HepG2 (cell line): ENCODE measurements at regions not wholly inside any gene's neighbourhood (a gene's known extent, or its start where the extent isn't known, plus 50 kb on each side); places are given as distances from the start of the nearest gene placed in this dataset.

Experiments
- ATAC-seq: fragments of 200-7000 bp; cut with Tn5 transposase; 3 replicates; pipeline ENCODE4 v1.9.1; 2020; ENCODE audit warnings: mild to moderate bottlenecking, moderate library complexity
- BruUV-seq: library from RNA; stranded (reverse); fragments of 400-500 nt; replicated peaks from 2 replicates; lab custom pipeline; 2021; lab: Mats Ljungman, UMichigan
- CTCF ChIA-PET: fragments of 300-600 bp; formaldehyde crosslinking; extraction: SDS; loops from one replicate; lab custom pipeline; 2021; ENCODE audit warnings: low total read pairs, inconsistent platforms, low intra/inter-chr PET ratio; lab: Yijun Ruan, JAX
- POLR2A ChIA-PET: fragments of 350-600 bp; sonication (Branson Sonifier 250); formaldehyde crosslinking; loops from one replicate; lab custom pipeline; 2020; ENCODE audit warnings: antibody characterized with exemption, inconsistent platforms; lab: Yijun Ruan, JAX
- DNase-seq: peaks from one replicate; pipeline ENCODE4 v3.0.0-alpha.2; 2015; ENCODE audit warnings: low spot score
- FAIRE-seq: peaks from 3 replicates; lab custom pipeline; 2011; peaks lifted over from hg19 to GRCh38; lab: Jason Lieb, UNC
- H2AFZ ChIP-seq: one replicate; pipeline ENCODE4 v1.6.1; 2011; ENCODE audit warnings: low read length, inconsistent platforms
- H3K27ac ChIP-seq: fragments of 300-600 bp; 3 replicates; pipeline ENCODE4 v1.8.0; 2011; ENCODE audit warnings: mixed run types, mild to moderate bottlenecking, mixed read lengths, low read length, inconsistent platforms; ENCODE audit not compliant: insufficient read depth; ENCODE audit errors: extremely low read length
- H3K27me3 ChIP-seq, 2 experiments: fragments of 200-600 bp in 1 of 2; 2 replicates in 1 of 2; 3 replicates in 1 of 2; pipeline versions ENCODE4 v1.6.0 to v1.8.0; 2011; ENCODE audit warnings: low read length in 2 of 2, mild to moderate bottlenecking in 2 of 2, moderate library complexity in 2 of 2, inconsistent platforms in 1 of 2; ENCODE audit not compliant: insufficient read depth in 2 of 2, control insufficient read depth in 1 of 2
- H3K36me3 ChIP-seq, 2 experiments: fragments of 200-600 bp in 1 of 2; replicated peaks in 1 of 2; 2 replicates in 1 of 2; 3 replicates in 1 of 2; pipeline versions ENCODE4 v1.5.1 to v1.8.0; 2011; ENCODE audit warnings: low read length in 2 of 2, inconsistent platforms in 1 of 2; ENCODE audit not compliant: insufficient read depth in 2 of 2, control insufficient read depth in 1 of 2
- H3K4me1 ChIP-seq: 2 replicates; pipeline ENCODE4 v1.5.1; 2012; ENCODE audit warnings: low read length, inconsistent platforms; ENCODE audit not compliant: insufficient read depth
- H3K4me2 ChIP-seq: 2 replicates; pipeline ENCODE4 v1.6.0; 2011; ENCODE audit warnings: low read depth, low read length, inconsistent platforms
- H3K4me3 ChIP-seq, 3 experiments: fragments of 200-600 bp in 1 of 3; sonication (generic), shearing (Covaris generic) in 1 of 3; replicated peaks in 1 of 3; 2 replicates each; pipeline ENCODE4 v1.5.1; 2011 to 2016; ENCODE audit warnings: low read length in 3 of 3, inconsistent platforms in 2 of 3, low read depth in 2 of 3, mild to moderate bottlenecking in 2 of 3, control low read depth in 1 of 3, mixed read lengths in 1 of 3; ENCODE audit not compliant: insufficient read depth in 1 of 3
- H3K79me2 ChIP-seq: one replicate; pipeline ENCODE4 v1.6.1; 2011; ENCODE audit warnings: low read length, inconsistent platforms; ENCODE audit not compliant: insufficient read depth
- H3K9ac ChIP-seq: 2 replicates; pipeline ENCODE4 v1.6.0; 2011; ENCODE audit warnings: mild to moderate bottlenecking, low read depth, low read length, inconsistent platforms; ENCODE audit not compliant: insufficient read depth
- H3K9me3 ChIP-seq: 2 replicates; pipeline ENCODE4 v1.5.1; 2012; ENCODE audit warnings: mild to moderate bottlenecking, low read length
- H4K20me1 ChIP-seq: 2 replicates; pipeline ENCODE4 v1.6.0; 2011; ENCODE audit warnings: inconsistent platforms, mild to moderate bottlenecking, low read length, moderate library complexity; ENCODE audit not compliant: insufficient read depth
- CC2D1A ChIP-seq: sonication (generic); formaldehyde crosslinking; IDR thresholded peaks from 2 replicates; pipeline ENCODE4 v1.8.1; 2023; ENCODE audit warnings: mild to moderate bottlenecking, missing genetic modification reagents
- HNF4G ChIP-seq, 2 experiments: sonication (generic) in 1 of 2; formaldehyde crosslinking in 1 of 2; IDR thresholded peaks; 2 replicates each; pipeline versions ENCODE4 v1.4.0 to v1.6.1; 2011 to 2020; ENCODE audit warnings: borderline replicate concordance in 2 of 2, low read depth in 2 of 2, mild to moderate bottlenecking in 2 of 2, low read length in 1 of 2, missing genetic modification reagents in 1 of 2, moderate library complexity in 1 of 2
- KDM1A ChIP-seq: IDR thresholded peaks from 2 replicates; pipeline ENCODE4 v1.6.1; 2016; ENCODE audit warnings: missing compliant biosample characterization
- KDM5B ChIP-seq: sonication (generic); formaldehyde crosslinking; IDR thresholded peaks from 2 replicates; pipeline ENCODE4 v1.4.0; 2020; ENCODE audit warnings: missing genetic modification reagents, mild to moderate bottlenecking, borderline replicate concordance
- SRSF4 ChIP-seq: fragments of 200-400 bp; formaldehyde crosslinking; IDR thresholded peaks from one replicate; pipeline ENCODE4 v1.6.1; 2018; ENCODE audit warnings: mild to moderate bottlenecking, low read depth, low read length, moderate library complexity; ENCODE audit not compliant: poor library complexity, severe bottlenecking
- ZFP36L2 ChIP-seq: sonication (generic); formaldehyde crosslinking; IDR thresholded peaks from 2 replicates; pipeline ENCODE4 v1.4.0; 2020; ENCODE audit warnings: missing genetic modification reagents
- ZNF629 ChIP-seq: sonication (generic); formaldehyde crosslinking; conservative IDR thresholded peaks from 2 replicates; pipeline ENCODE4 v1.5.0; 2020; ENCODE audit warnings: missing genetic modification reagents
- ZNF850 ChIP-seq: sonication (generic); formaldehyde crosslinking; conservative IDR thresholded peaks from 2 replicates; pipeline ENCODE4 v1.9.0; 2021; ENCODE audit warnings: mild to moderate bottlenecking, missing genetic modification reagents
- WGBS: methylation state at CpG from one replicate; pipeline ENCODE4 v1.1.6; 2017; ENCODE audit warnings: low lambda C conversion rate; 5-methylcytosine and 5-hydroxymethylcytosine counted together
- in situ Hi-C: cut with HindIII; loops from 2 replicates; pipeline ENCODE4 v1.10.0; 2017; ENCODE audit warnings: low pct_unique_long_range_greater_than_20kb; ENCODE audit not compliant: extremely low pct_ligation_motif_present
- intact Hi-C: fragments of 100-400 bp; cut with micrococcal nuclease; formaldehyde crosslinking; loops from one replicate; pipeline ENCODE4 v1.10.0; 2022; ENCODE audit not compliant: unreplicated experiment
- TF ChIP-seq, protein P1 (sequence below): sonication (generic); formaldehyde crosslinking; IDR thresholded peaks from 2 replicates; pipeline ENCODE4 v1.8.0; 2022; ENCODE audit warnings: mild to moderate bottlenecking, missing genetic modification reagents, borderline replicate concordance
- TF ChIP-seq, protein P2 (sequence below): sonication (generic); formaldehyde crosslinking; conservative IDR thresholded peaks from 2 replicates; pipeline ENCODE4 v1.8.0; 2022; ENCODE audit warnings: low read depth, missing genetic modification reagents

DNA sequence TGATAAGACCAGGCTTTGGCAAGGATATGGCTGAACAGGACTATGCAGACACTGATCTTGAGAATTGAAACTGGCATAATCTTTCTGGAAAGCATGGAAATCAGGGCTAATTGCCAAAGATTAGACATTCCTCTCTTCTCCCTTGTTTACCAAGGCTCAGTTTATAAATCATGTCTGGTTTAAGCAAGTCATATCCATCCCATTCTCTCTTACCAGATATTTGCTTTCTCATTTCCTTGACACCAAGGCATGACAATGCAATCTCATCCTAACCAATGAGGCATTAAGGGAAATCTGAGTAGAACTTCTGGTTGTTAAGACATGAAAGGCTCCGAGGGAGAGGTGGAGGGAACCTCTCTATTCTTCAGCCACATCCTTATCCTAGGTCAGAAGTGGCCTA lies 110.3 kb upstream of the CEP85L start:
- no peak for TF ChIP-seq ZNF629 (CRISPR knock-in tag)
- TF ChIP-seq ZFP36L2 (CRISPR knock-in tag) = no peak
- TF ChIP-seq ZNF850 (CRISPR knock-in tag) = no peak
- TF ChIP-seq KDM1A = no peak
- TF ChIP-seq, protein P1, sequence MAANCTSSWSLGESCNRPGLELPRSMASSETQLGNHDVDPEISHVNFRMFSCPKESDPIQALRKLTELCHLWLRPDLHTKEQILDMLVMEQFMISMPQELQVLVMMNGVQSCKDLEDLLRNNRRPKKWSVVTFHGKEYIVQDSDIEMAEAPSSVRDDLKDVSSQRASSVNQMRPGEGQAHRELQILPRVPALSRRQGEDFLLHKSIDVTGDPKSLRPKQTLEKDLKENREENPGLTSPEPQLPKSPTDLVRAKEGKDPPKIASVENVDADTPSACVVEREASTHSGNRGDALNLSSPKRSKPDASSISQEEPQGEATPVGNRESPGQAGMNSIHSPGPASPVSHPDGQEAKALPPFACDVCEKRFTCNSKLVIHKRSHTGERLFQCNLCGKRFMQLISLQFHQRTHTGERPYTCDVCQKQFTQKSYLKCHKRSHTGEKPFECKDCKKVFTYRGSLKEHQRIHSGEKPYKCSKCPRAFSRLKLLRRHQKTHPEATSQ (CRISPR knock-in tag) = no peak
- TF ChIP-seq, protein P2, sequence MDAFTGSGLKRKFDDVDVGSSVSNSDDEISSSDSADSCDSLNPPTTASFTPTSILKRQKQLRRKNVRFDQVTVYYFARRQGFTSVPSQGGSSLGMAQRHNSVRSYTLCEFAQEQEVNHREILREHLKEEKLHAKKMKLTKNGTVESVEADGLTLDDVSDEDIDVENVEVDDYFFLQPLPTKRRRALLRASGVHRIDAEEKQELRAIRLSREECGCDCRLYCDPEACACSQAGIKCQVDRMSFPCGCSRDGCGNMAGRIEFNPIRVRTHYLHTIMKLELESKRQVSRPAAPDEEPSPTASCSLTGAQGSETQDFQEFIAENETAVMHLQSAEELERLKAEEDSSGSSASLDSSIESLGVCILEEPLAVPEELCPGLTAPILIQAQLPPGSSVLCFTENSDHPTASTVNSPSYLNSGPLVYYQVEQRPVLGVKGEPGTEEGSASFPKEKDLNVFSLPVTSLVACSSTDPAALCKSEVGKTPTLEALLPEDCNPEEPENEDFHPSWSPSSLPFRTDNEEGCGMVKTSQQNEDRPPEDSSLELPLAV (CRISPR knock-in tag) = no peak
- TF ChIP-seq KDM5B (CRISPR knock-in tag) = no peak
- TF ChIP-seq HNF4G (IDR thresholded peaks at IDR 0.05; ENCODE audit: borderline replicate concordance, low read depth, low read length) = no peak
- TF ChIP-seq HNF4G (CRISPR knock-in tag; IDR thresholded peaks at IDR 0.05; ENCODE audit: borderline replicate concordance, low read depth) = no peak
- no peak for TF ChIP-seq CC2D1A (CRISPR knock-in tag)
- no peak for TF ChIP-seq SRSF4
- no peaks in the 10 kb centered on the region for H3K9me3 ChIP-seq
- no peak overlapping the region for H2AFZ ChIP-seq
- in situ Hi-C loops (no loop called here), intact Hi-C loops (no loop called here)
- H3K9ac ChIP-seq = no peak overlapping the region
- H4K20me1 ChIP-seq = no peaks in the 10 kb centered on the region
- no peak overlapping the region for H3K4me2 ChIP-seq
- DNase-seq = no peak
- peaks cover 0 to 4% of the 10 kb centered on the region in 2 experiments; a peak in 2 of 5 replicates for H3K27me3 ChIP-seq
- no peak for FAIRE-seq
- no TSS peak for BruUV-seq
- ATAC-seq = no peak
- H3K36me3 ChIP-seq = no peaks in the 10 kb centered on the region
- H3K79me2 ChIP-seq = no peaks in the 10 kb centered on the region
- ChIA-PET POLR2A (no interaction called here), CTCF (no interaction called here)
- H3K4me1 ChIP-seq = no peaks in the 10 kb centered on the region
- H3K27ac ChIP-seq = no peak overlapping the region
- WGBS = 7% methylated on average over 1 of the region's 1 CpG
- H3K4me3 ChIP-seq = no peak overlapping the region
